ENCODE measurements at regions not wholly inside any gene's neighbourhood (a gene's known extent, or its start where the extent isn't known, plus 50 kb on each side); places are given as distances from the start of the nearest gene placed in this dataset.

DNA sequence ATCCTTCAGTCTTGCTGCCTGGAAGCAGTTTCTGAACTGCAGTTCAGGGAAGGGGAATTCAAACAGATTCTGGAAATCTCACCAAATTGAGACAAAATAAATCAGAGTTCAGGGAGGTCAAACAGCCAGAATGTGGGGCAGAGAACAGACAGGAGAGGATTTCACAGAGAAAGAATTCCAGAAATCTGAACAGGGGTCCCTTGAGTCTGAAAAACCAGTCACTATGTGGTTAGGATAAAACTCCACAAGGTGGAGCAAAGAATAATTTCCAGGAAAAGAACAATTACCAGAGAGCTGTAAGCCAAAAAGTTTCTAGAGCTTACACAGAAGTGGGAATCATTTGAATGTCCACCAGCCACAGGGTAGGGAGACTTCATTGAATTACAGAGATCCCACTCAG is 84.7 kb downstream of the URB2 start:
- no peak overlapping the region for H3K4me3 Mint-ChIP-seq
- TF ChIP-seq, protein P1, sequence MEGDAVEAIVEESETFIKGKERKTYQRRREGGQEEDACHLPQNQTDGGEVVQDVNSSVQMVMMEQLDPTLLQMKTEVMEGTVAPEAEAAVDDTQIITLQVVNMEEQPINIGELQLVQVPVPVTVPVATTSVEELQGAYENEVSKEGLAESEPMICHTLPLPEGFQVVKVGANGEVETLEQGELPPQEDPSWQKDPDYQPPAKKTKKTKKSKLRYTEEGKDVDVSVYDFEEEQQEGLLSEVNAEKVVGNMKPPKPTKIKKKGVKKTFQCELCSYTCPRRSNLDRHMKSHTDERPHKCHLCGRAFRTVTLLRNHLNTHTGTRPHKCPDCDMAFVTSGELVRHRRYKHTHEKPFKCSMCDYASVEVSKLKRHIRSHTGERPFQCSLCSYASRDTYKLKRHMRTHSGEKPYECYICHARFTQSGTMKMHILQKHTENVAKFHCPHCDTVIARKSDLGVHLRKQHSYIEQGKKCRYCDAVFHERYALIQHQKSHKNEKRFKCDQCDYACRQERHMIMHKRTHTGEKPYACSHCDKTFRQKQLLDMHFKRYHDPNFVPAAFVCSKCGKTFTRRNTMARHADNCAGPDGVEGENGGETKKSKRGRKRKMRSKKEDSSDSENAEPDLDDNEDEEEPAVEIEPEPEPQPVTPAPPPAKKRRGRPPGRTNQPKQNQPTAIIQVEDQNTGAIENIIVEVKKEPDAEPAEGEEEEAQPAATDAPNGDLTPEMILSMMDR (conservative IDR thresholded peaks at IDR 0.05), result peak; percentile 49
- H3K27me3 Mint-ChIP-seq, result no peaks in the 10 kb centered on the region
- no peak overlapping the region for H3K27ac Mint-ChIP-seq
- H3K36me3 Mint-ChIP-seq, result no peaks in the 10 kb centered on the region
- H3K9me3 Mint-ChIP-seq, result peaks cover 5% of the 10 kb centered on the region
- peaks cover 9% of the 10 kb centered on the region for H3K4me1 Mint-ChIP-seq (ENCODE audit: unreplicated experiment)
- DNase-seq (ENCODE audit: extremely low spot score, unreplicated experiment), result no peak

- TF ChIP-seq, protein P1 (conservative IDR thresholded peaks at IDR 0.05), result no peak
- no peak for DNase-seq (ENCODE audit: extremely low spot score, unreplicated experiment)
- Mint-ChIP-seq H3K27me3 (no peaks in the 10 kb centered on the region), H3K27ac (no peak overlapping the region), H3K4me1 (ENCODE audit: unreplicated experiment) (peaks cover 20% of the 10 kb centered on the region), H3K36me3 (no peaks in the 10 kb centered on the region), H3K4me3 (no peak overlapping the region), H3K9me3 (no peaks in the 10 kb centered on the region)
Measured at GRCh38 chr1:229714306-229714705, 88.3 kb downstream of the URB2 start.

- Mint-ChIP-seq H3K27me3 (no peaks in the 10 kb centered on the region), H3K9me3 (no peaks in the 10 kb centered on the region), H3K27ac (no peak overlapping the region), H3K4me1 (ENCODE audit: unreplicated experiment) (peaks cover 20% of the 10 kb centered on the region), H3K36me3 (no peaks in the 10 kb centered on the region), H3K4me3 (no peak overlapping the region)
- TF ChIP-seq, protein P1 (conservative IDR thresholded peaks at IDR 0.05), result peak; percentile 50
- DNase-seq (ENCODE audit: extremely low spot score, unreplicated experiment), result no peak
Measured at GRCh38 chr1:229714964-229715603, 89.0 kb downstream of the URB2 start.

GRCh38 chr1:229716069-229716468 is 90.0 kb downstream of the URB2 start:
- Mint-ChIP-seq H3K4me1 (ENCODE audit: unreplicated experiment) (peaks cover 15% of the 10 kb centered on the region), H3K36me3 (no peaks in the 10 kb centered on the region), H3K27me3 (no peaks in the 10 kb centered on the region), H3K27ac (no peak overlapping the region), H3K9me3 (no peaks in the 10 kb centered on the region), H3K4me3 (no peak overlapping the region)
- no peak for DNase-seq (ENCODE audit: extremely low spot score, unreplicated experiment)
- TF ChIP-seq, protein P1 (conservative IDR thresholded peaks at IDR 0.05), result no peak

- H3K36me3 Mint-ChIP-seq, result no peaks in the 10 kb centered on the region
- no peak overlapping the region for H3K27ac Mint-ChIP-seq
- peaks cover 15% of the 10 kb centered on the region for H3K4me1 Mint-ChIP-seq (ENCODE audit: unreplicated experiment)
- DNase-seq (ENCODE audit: extremely low spot score, unreplicated experiment), result no peak
- H3K27me3 Mint-ChIP-seq, result peaks cover 3% of the 10 kb centered on the region
- peaks cover 5% of the 10 kb centered on the region for H3K9me3 Mint-ChIP-seq
- TF ChIP-seq, protein P1 (conservative IDR thresholded peaks at IDR 0.05), result no peak
- no peak overlapping the region for H3K4me3 Mint-ChIP-seq
Measured at GRCh38 chr1:229716704-229717103, 90.7 kb downstream of the URB2 start.

Measured in type B pancreatic cell (in vitro differentiated cells).